H1 (cell line): ENCODE measurements at regions not wholly inside any gene's neighbourhood (a gene's known extent, or its start where the extent isn't known, plus 50 kb on each side); places are given as distances from the start of the nearest gene placed in this dataset.

Experiments used
- CHD7 ChIP-seq: fragments of 300-600 bp; sonication (generic); IDR thresholded peaks from 2 replicates; pipeline ENCODE4 v1.7.1; 2012; ENCODE audit warnings: low read length, moderate library complexity, mild to moderate bottlenecking, inconsistent platforms; ENCODE audit not compliant: insufficient replicate concordance

GRCh38 chr6:121651420-121651819, 216.0 kb downstream of the GJA1 start (continued):
- no peak for TF ChIP-seq CHD7
